ENCODE measurements at regions not wholly inside any gene's neighbourhood (a gene's known extent, or its start where the extent isn't known, plus 50 kb on each side); places are given as distances from the start of the nearest gene placed in this dataset.
"Not testable (repeated sequence)": the region's sequence is repeated elsewhere in the genome, so short reads cannot be mapped to it uniquely, and the experiment has no call there.

DNA sequence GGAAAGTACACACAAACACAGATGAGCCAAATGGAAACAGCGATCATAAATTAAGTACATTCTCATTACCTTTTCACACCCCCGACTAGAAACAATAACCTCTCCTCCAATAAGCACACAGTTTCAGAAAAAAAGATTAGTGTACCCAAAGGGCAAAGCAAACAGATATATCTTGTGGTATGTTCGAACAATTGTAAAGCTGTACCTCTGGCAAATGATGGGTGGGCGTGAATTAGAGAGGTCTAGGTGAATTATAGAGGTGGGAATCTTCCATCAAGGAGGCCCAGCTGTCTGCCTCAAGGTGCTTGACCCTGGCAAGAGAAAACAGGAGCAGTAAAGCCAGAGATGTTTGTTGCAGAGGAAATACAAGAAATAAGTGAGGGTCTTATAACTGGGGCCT lies 715.3 kb upstream of the NEGR1 start:
- TF ChIP-seq, protein P1, sequence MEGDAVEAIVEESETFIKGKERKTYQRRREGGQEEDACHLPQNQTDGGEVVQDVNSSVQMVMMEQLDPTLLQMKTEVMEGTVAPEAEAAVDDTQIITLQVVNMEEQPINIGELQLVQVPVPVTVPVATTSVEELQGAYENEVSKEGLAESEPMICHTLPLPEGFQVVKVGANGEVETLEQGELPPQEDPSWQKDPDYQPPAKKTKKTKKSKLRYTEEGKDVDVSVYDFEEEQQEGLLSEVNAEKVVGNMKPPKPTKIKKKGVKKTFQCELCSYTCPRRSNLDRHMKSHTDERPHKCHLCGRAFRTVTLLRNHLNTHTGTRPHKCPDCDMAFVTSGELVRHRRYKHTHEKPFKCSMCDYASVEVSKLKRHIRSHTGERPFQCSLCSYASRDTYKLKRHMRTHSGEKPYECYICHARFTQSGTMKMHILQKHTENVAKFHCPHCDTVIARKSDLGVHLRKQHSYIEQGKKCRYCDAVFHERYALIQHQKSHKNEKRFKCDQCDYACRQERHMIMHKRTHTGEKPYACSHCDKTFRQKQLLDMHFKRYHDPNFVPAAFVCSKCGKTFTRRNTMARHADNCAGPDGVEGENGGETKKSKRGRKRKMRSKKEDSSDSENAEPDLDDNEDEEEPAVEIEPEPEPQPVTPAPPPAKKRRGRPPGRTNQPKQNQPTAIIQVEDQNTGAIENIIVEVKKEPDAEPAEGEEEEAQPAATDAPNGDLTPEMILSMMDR (IDR thresholded peaks at IDR 0.05), result no peak
- TF ChIP-seq ZFX (IDR thresholded peaks at IDR 0.05; ENCODE audit: borderline replicate concordance), result no peak
- H3K27ac ChIP-seq, result no peak overlapping the region

DNA sequence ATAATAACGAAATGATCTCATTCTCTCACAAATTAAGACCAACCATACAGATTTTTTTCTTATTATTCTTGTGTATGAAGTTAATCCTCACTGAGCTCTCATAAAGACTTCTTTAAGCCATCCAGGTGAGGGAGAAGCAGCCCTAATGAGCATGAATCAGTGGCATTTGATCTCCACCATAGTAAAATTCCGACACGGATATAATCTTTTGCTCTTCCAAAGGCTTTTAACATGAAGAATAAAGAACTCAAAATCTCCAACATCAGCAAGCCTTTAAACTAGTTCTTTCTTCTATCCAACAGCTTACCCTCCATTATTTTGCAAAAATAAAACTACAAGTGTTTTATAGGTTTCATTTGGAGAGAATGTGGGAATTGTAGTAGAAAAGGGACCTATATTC lies 714.7 kb upstream of the NEGR1 start:
- H3K27ac ChIP-seq, result no peak overlapping the region
- no peak for TF ChIP-seq ZFX (IDR thresholded peaks at IDR 0.05; ENCODE audit: borderline replicate concordance)

DNA sequence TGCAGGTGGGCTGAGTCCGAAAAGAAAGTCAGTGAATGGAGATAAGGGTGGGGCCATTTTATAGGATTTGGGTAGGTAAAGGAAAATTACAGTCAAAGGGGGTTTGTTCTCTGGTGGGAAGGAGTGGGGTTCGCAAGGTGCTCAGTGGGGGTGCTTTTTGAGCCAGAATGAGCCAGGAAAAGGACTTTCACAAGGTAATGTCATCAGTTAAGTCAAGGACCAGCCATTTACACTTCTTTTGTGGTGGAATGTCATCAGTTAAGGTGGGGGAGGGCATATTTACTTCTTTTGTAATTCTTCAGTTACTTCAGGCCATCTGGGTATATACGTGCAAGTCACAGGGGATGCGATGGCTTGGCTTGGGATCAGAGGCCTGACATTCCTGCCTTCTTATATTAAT lies 705.5 kb upstream of the NEGR1 start:
- H3K27ac ChIP-seq, result not testable (repeated sequence)

DNA sequence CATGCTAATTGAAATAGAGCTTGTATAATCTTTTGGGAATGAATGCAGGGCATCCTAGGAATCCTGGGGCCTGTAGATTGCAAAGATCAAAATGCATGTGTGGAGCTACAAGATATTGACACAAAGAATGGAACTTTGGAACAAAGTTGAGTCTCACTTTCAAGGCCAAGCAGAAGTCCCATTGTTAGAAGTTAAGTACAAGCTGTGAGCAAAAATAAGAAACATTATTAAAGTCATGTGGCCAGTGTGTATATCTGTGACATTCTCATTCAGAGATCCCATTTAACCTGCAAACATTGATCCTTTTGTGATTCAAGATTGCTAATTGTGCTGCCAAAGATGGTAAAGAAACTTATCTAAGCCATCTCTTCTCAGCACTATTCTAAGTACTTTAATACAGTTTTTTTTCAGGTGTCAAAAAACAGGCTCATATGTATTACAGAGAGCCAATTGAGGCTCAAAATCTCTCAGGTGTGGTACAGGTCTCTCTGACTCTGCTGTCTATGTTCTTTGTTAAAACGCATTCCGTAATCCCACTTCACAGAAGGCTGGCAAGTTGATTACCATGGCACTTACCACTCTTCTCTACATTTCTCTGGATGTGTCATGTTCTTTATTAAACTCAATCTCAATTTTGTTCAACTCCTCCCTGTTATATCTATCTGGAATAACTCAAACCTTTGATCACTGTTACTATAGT lies 704.4 kb upstream of the NEGR1 start:
- no peak overlapping the region for H3K27ac ChIP-seq
- TF ChIP-seq, protein P1 (IDR thresholded peaks at IDR 0.05), result no peak
- TF ChIP-seq ZFX (IDR thresholded peaks at IDR 0.05; ENCODE audit: borderline replicate concordance), result no peak

GRCh38 chr1:72985024-72985423 lies 702.7 kb upstream of the NEGR1 start:
- not testable (repeated sequence) for H3K27ac ChIP-seq

GRCh38 chr1:72983011-72983410 lies 700.7 kb upstream of the NEGR1 start:
- H3K27ac ChIP-seq, result not testable (repeated sequence)

GRCh38 chr1:72969461-72969860 lies 687.1 kb upstream of the NEGR1 start:
- TF ChIP-seq, protein P1 (IDR thresholded peaks at IDR 0.05), result no peak
- TF ChIP-seq ZFX (IDR thresholded peaks at IDR 0.05; ENCODE audit: borderline replicate concordance), result no peak
- no peak overlapping the region for H3K27ac ChIP-seq

GRCh38 chr1:72954943-72955342 lies 672.6 kb upstream of the NEGR1 start:
- H3K27ac ChIP-seq, result no peak overlapping the region
- no peak for TF ChIP-seq ZFX (IDR thresholded peaks at IDR 0.05; ENCODE audit: borderline replicate concordance)
- TF ChIP-seq, protein P1 (IDR thresholded peaks at IDR 0.05), result no peak

- H3K27ac ChIP-seq, result not testable (repeated sequence)
Observed at GRCh38 chr1:72950900-72951299, 668.6 kb upstream of the NEGR1 start.

GRCh38 chr1:72946903-72947499 lies 664.7 kb upstream of the NEGR1 start:
- H3K27ac ChIP-seq, result no peak overlapping the region
- TF ChIP-seq, protein P1 (IDR thresholded peaks at IDR 0.05), result no peak
- TF ChIP-seq ZFX (IDR thresholded peaks at IDR 0.05; ENCODE audit: borderline replicate concordance), result no peak

Measured in 22Rv1 (cell line).